ENCODE measurements at regions not wholly inside any gene's neighbourhood (a gene's known extent, or its start where the extent isn't known, plus 50 kb on each side); places are given as distances from the start of the nearest gene placed in this dataset.

DNA sequence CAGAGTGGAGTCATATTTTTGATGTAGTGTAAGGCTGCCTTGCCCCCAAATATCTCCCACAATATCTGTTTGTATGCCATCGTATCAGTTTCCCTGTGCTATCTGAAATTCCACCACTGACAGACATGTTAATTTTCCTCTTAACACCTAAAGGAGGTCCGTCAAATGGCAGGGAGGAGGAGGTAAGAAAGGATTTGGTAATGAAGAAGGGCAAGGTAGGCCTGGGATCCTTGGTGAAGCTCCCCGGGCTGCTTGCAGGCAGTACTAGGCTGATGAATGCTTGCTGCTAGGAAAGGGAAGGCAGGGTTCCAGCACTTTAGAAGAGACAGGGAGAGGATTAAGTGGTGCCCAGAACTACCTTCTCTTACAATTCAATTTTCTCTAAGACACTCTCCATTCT, 402.4 kb upstream of the ZP4 start:
- Histone ChIP-seq H2BK12ac (ENCODE audit: insufficient read length, low read depth, low read length) (no peak overlapping the region), H3K79me2 (ENCODE audit: insufficient read depth, low read length) (no peaks in the 10 kb centered on the region), H3K4me2 (ENCODE audit: insufficient read depth, insufficient read length, low read length) (no peak overlapping the region), H3K27me3 (ENCODE audit: insufficient read depth, low read length) (no peaks in the 10 kb centered on the region), H3K9ac (ENCODE audit: extremely low read depth, insufficient read length, low read length) (no peak overlapping the region), H3K4ac (ENCODE audit: low read depth, low read length) (no peak overlapping the region), H2BK15ac (ENCODE audit: low read depth, low read length) (no peak overlapping the region), H3K9me3 (ENCODE audit: control insufficient read depth, low read depth, low read length) (no peaks in the 10 kb centered on the region), H3K79me1 (ENCODE audit: insufficient read depth, low read depth, low read length, poor library complexity, severe bottlenecking) (no peaks in the 10 kb centered on the region), H3K56ac (ENCODE audit: insufficient read length, low read depth, low read length) (no peak overlapping the region), H3K23ac (ENCODE audit: insufficient read length, low read depth, low read length) (no peak overlapping the region), H4K91ac (ENCODE audit: insufficient read length, low read depth, low read length) (no peak overlapping the region), H2BK120ac (ENCODE audit: low read depth, low read length, poor library complexity, severe bottlenecking) (no peak overlapping the region), H3K27ac (ENCODE audit: insufficient read length, low read depth, low read length) (no peak overlapping the region), H4K8ac (replicated peaks; ENCODE audit: insufficient read length, low read depth, low read length) (no peak overlapping the region), H2AFZ (ENCODE audit: low read length) (no peak overlapping the region), H2BK20ac (ENCODE audit: low read depth, low read length, poor library complexity, severe bottlenecking) (no peak overlapping the region), H3T11ph (ENCODE audit: low read length) (no peak overlapping the region), H2AK5ac (ENCODE audit: insufficient read length, low read length) (no peak overlapping the region), H2BK5ac (ENCODE audit: insufficient read length, low read length) (no peak overlapping the region), H3K18ac (ENCODE audit: insufficient read length, low read depth, low read length) (no peak overlapping the region), H4K20me1 (ENCODE audit: control insufficient read depth, insufficient read depth, insufficient read length) (no peaks in the 10 kb centered on the region), H4K5ac (ENCODE audit: insufficient read length, low read depth, low read length) (no peak overlapping the region), H3K23me2 (ENCODE audit: insufficient read length, low read depth, low read length, poor library complexity, severe bottlenecking) (no peaks in the 10 kb centered on the region), H3K4me1 (ENCODE audit: insufficient read depth, low read length) (no peaks in the 10 kb centered on the region), H3K14ac (ENCODE audit: insufficient read depth, low read length) (no peak overlapping the region)
- no peak overlapping the region for H3K4me3 Mint-ChIP-seq
- peak overlapping the region in 1 of 3 experiments; percentile 81; a peak in 2 of 7 replicates for H3K27ac Mint-ChIP-seq
- TF ChIP-seq, protein P1, sequence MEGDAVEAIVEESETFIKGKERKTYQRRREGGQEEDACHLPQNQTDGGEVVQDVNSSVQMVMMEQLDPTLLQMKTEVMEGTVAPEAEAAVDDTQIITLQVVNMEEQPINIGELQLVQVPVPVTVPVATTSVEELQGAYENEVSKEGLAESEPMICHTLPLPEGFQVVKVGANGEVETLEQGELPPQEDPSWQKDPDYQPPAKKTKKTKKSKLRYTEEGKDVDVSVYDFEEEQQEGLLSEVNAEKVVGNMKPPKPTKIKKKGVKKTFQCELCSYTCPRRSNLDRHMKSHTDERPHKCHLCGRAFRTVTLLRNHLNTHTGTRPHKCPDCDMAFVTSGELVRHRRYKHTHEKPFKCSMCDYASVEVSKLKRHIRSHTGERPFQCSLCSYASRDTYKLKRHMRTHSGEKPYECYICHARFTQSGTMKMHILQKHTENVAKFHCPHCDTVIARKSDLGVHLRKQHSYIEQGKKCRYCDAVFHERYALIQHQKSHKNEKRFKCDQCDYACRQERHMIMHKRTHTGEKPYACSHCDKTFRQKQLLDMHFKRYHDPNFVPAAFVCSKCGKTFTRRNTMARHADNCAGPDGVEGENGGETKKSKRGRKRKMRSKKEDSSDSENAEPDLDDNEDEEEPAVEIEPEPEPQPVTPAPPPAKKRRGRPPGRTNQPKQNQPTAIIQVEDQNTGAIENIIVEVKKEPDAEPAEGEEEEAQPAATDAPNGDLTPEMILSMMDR (conservative IDR thresholded peaks at IDR 0.05) = no peak
- no peak for DNase-seq
- peaks cover under 1 to 6% of the 10 kb centered on the region in 2 experiments; a peak in 4 of 5 replicates for H3K9me3 Mint-ChIP-seq
- H3K27me3 Mint-ChIP-seq (ENCODE audit: low read depth) = no peaks in the 10 kb centered on the region
- no peaks in the 10 kb centered on the region; a peak in 1 of 7 replicates for H3K36me3 Mint-ChIP-seq (ENCODE audit: insufficient read depth in 1 of 3, low read depth in 3 of 3)
- H3K4me1 Mint-ChIP-seq = peaks cover 3 to 4% of the 10 kb centered on the region in 2 experiments; a peak in 3 of 4 replicates
- WGBS (ENCODE audit: extremely low coverage, insufficient read length, low lambda C conversion rate) = no CpG with 5 or more reads among the region's 3 CpGs
